H9 (cell line): ENCODE measurements at regions not wholly inside any gene's neighbourhood (a gene's known extent, or its start where the extent isn't known, plus 50 kb on each side); places are given as distances from the start of the nearest gene placed in this dataset.
"Not testable (repeated sequence)": the region's sequence is repeated elsewhere in the genome, so short reads cannot be mapped to it uniquely, and the experiment has no call there.

Source experiments
- DNase-seq: peaks from one replicate; pipeline ENCODE4 v3.0.0-alpha.2; 2017
- H2AFZ ChIP-seq: one replicate; pipeline ENCODE4 v1.6.1; 2013; ENCODE audit warnings: mild to moderate bottlenecking, low read length, control low read depth, moderate library complexity
- H2AK5ac ChIP-seq: 2 replicates; pipeline ENCODE4 v1.6.1; 2013; ENCODE audit warnings: low read length, control low read depth, mixed read lengths; ENCODE audit not compliant: insufficient read length
- H2BK120ac ChIP-seq: one replicate; pipeline ENCODE4 v1.6.1; 2013; ENCODE audit warnings: low read depth, mild to moderate bottlenecking, low read length, control low read depth, inconsistent platforms; ENCODE audit not compliant: poor library complexity, severe bottlenecking
- H2BK12ac ChIP-seq: 2 replicates; pipeline ENCODE4 v1.6.1; 2013; ENCODE audit warnings: low read length, control low read depth, mixed read lengths, low read depth; ENCODE audit not compliant: insufficient read length
- H2BK15ac ChIP-seq: 2 replicates; pipeline ENCODE4 v1.6.1; 2013; ENCODE audit warnings: low read depth, low read length, control low read depth
- H2BK20ac ChIP-seq: one replicate; pipeline ENCODE4 v1.6.1; 2013; ENCODE audit warnings: low read depth, mild to moderate bottlenecking, low read length, control low read depth, inconsistent platforms; ENCODE audit not compliant: poor library complexity, severe bottlenecking
- H2BK5ac ChIP-seq: 2 replicates; pipeline ENCODE4 v1.6.1; 2013; ENCODE audit warnings: low read length, control low read depth, mixed read lengths; ENCODE audit not compliant: insufficient read length
- H3K14ac ChIP-seq: 2 replicates; pipeline ENCODE4 v1.6.1; 2013; ENCODE audit warnings: low read length, control low read depth; ENCODE audit not compliant: insufficient read depth
- H3K18ac ChIP-seq: 2 replicates; pipeline ENCODE4 v1.6.1; 2013; ENCODE audit warnings: low read depth, mild to moderate bottlenecking, mixed read lengths, low read length, control low read depth; ENCODE audit not compliant: insufficient read length
- H3K23ac ChIP-seq: 2 replicates; pipeline ENCODE4 v1.6.1; 2013; ENCODE audit warnings: low read length, control low read depth, mixed read lengths, low read depth; ENCODE audit not compliant: insufficient read length
- H3K23me2 ChIP-seq: 2 replicates; pipeline ENCODE4 v1.6.1; 2013; ENCODE audit warnings: low read depth, mild to moderate bottlenecking, mixed read lengths, low read length, control low read depth; ENCODE audit not compliant: insufficient read length, poor library complexity, severe bottlenecking
- H3K27ac ChIP-seq: 2 replicates; pipeline ENCODE4 v1.5.1; 2013; ENCODE audit warnings: low read length, control low read depth, mixed read lengths, low read depth; ENCODE audit not compliant: insufficient read length
- H3K27me3 ChIP-seq: 2 replicates; pipeline ENCODE4 v1.6.1; 2013; ENCODE audit warnings: low read length, control low read depth, inconsistent platforms; ENCODE audit not compliant: insufficient read depth
- H3K4ac ChIP-seq: 2 replicates; pipeline ENCODE4 v1.6.1; 2013; ENCODE audit warnings: low read depth, mild to moderate bottlenecking, control low read depth, inconsistent platforms, low read length, moderate library complexity
- H3K4me1 ChIP-seq: 2 replicates; pipeline ENCODE4 v1.6.1; 2013; ENCODE audit warnings: low read length, control low read depth, inconsistent platforms; ENCODE audit not compliant: insufficient read depth
- H3K4me2 ChIP-seq: 2 replicates; pipeline ENCODE4 v1.6.1; 2013; ENCODE audit warnings: low read length, control low read depth, mixed read lengths; ENCODE audit not compliant: insufficient read length, insufficient read depth
- H3K56ac ChIP-seq: 2 replicates; pipeline ENCODE4 v1.6.1; 2013; ENCODE audit warnings: low read depth, mild to moderate bottlenecking, mixed read lengths, low read length, control low read depth; ENCODE audit not compliant: insufficient read length
- H3K79me1 ChIP-seq: 2 replicates; pipeline ENCODE4 v1.6.1; 2013; ENCODE audit warnings: low read depth, mild to moderate bottlenecking, moderate library complexity, low read length, control low read depth, inconsistent platforms; ENCODE audit not compliant: insufficient read depth, poor library complexity, severe bottlenecking
- H3K79me2 ChIP-seq: 2 replicates; pipeline ENCODE4 v1.6.1; 2013; ENCODE audit warnings: low read length, control low read depth, inconsistent platforms; ENCODE audit not compliant: insufficient read depth
- H3K9ac ChIP-seq: 2 replicates; pipeline ENCODE4 v1.6.1; 2013; ENCODE audit warnings: low read length, control low read depth, mixed read lengths; ENCODE audit not compliant: insufficient read length; ENCODE audit errors: extremely low read depth
- H3K9me3 ChIP-seq: one replicate; pipeline ENCODE4 v1.6.1; 2013; ENCODE audit warnings: low read depth, low read length, inconsistent platforms; ENCODE audit not compliant: control insufficient read depth
- H3T11ph ChIP-seq: one replicate; pipeline ENCODE4 v1.6.1; 2013; ENCODE audit warnings: mild to moderate bottlenecking, low read length, control low read depth, inconsistent platforms
- H4K20me1 ChIP-seq: one replicate; pipeline ENCODE4 v1.6.1; 2013; ENCODE audit not compliant: control insufficient read depth, insufficient read length, insufficient read depth
- H4K5ac ChIP-seq: 2 replicates; pipeline ENCODE4 v1.6.1; 2013; ENCODE audit warnings: low read depth, mild to moderate bottlenecking, mixed read lengths, low read length, control low read depth; ENCODE audit not compliant: insufficient read length
- H4K8ac ChIP-seq: replicated peaks from 2 replicates; pipeline ENCODE4 v1.6.1; 2013; ENCODE audit warnings: low read length, control low read depth, mixed read lengths, low read depth; ENCODE audit not compliant: insufficient read length
- H4K91ac ChIP-seq: 2 replicates; pipeline ENCODE4 v1.6.1; 2013; ENCODE audit warnings: low read depth, mild to moderate bottlenecking, moderate library complexity, mixed read lengths, low read length, control low read depth; ENCODE audit not compliant: insufficient read length
- H3K27ac Mint-ChIP-seq, 3 experiments: 2 replicates in 2 of 3; 3 replicates in 1 of 3; pipeline ENCODE4 v1.8.0; 2020 to 2021; ENCODE audit warnings: mixed read lengths in 3 of 3, mild to moderate bottlenecking in 1 of 3, moderate library complexity in 1 of 3
- H3K27me3 Mint-ChIP-seq: 2 replicates; pipeline ENCODE4 v1.8.0; 2021; ENCODE audit warnings: low read depth, mild to moderate bottlenecking, moderate library complexity, mixed read lengths
- H3K36me3 Mint-ChIP-seq, 3 experiments: 2 replicates in 2 of 3; 3 replicates in 1 of 3; pipeline ENCODE4 v1.8.0; 2020 to 2021; ENCODE audit warnings: low read depth in 3 of 3, mixed read lengths in 3 of 3; ENCODE audit not compliant: insufficient read depth in 1 of 3
- H3K4me1 Mint-ChIP-seq, 2 experiments: 2 replicates each; pipeline ENCODE4 v1.8.0; 2020; ENCODE audit warnings: mixed read lengths in 2 of 2
- H3K4me3 Mint-ChIP-seq, 2 experiments: 2 replicates in 1 of 2; 3 replicates in 1 of 2; pipeline ENCODE4 v1.8.0; 2020 to 2021; ENCODE audit warnings: mild to moderate bottlenecking in 2 of 2, mixed read lengths in 2 of 2, moderate library complexity in 1 of 2
- H3K9me3 Mint-ChIP-seq, 2 experiments: 2 replicates in 1 of 2; 3 replicates in 1 of 2; pipeline ENCODE4 v1.8.0; 2020; ENCODE audit warnings: mild to moderate bottlenecking in 2 of 2, mixed read lengths in 2 of 2, moderate library complexity in 1 of 2
- WGBS: extraction: QIAGEN DNeasy Blood & Tissue Kit; methylation state at CpG from one replicate; pipeline ENCODE4 v1.1.7; 2013; ENCODE audit warnings: missing lambda C conversion rate, low lambda C conversion rate, mixed read lengths; ENCODE audit not compliant: insufficient read length; ENCODE audit errors: extremely low coverage; 5-methylcytosine and 5-hydroxymethylcytosine counted together

DNA sequence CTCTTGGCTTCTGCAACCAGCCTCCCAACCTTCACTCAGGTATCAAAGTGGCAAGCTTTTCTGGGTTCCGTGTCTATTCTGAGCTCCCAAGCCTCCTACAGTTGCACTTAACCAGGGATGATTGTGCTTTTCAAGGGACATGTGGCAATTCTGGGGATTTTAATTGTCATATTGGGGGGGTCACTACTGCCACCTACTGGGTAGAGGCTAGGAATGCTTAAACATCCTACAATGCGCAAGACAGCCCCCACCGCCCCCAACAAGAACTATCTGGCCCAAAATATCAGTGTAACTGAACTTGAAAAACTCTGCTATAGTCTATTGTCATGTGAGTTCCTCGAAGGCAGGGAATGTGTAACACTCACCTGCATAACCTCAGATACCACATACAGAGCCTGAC lies 201.5 kb downstream of the NPIPA8 start:
- not testable (repeated sequence) for H3K9me3 Mint-ChIP-seq, H3K23ac ChIP-seq, DNase-seq, H4K8ac ChIP-seq, H4K5ac ChIP-seq, H2AFZ ChIP-seq, H3K4me2 ChIP-seq, H2BK20ac ChIP-seq, H3K4me1 Mint-ChIP-seq, H3K9ac ChIP-seq, H3K79me1 ChIP-seq, H3K18ac ChIP-seq, H2BK12ac ChIP-seq, H2BK15ac ChIP-seq, H3K4me1 ChIP-seq, H3K79me2 ChIP-seq, H3K56ac ChIP-seq, H2BK5ac ChIP-seq, H2AK5ac ChIP-seq, H3K27me3 Mint-ChIP-seq, H3K23me2 ChIP-seq, H3K27ac Mint-ChIP-seq, H2BK120ac ChIP-seq, H3K4ac ChIP-seq, H3K9me3 ChIP-seq, H4K91ac ChIP-seq, H4K20me1 ChIP-seq, H3K14ac ChIP-seq, H3K27me3 ChIP-seq, H3K27ac ChIP-seq, H3K4me3 Mint-ChIP-seq, H3K36me3 Mint-ChIP-seq, H3T11ph ChIP-seq
- no CpG with 5 or more reads among the region's 4 CpGs for WGBS

DNA sequence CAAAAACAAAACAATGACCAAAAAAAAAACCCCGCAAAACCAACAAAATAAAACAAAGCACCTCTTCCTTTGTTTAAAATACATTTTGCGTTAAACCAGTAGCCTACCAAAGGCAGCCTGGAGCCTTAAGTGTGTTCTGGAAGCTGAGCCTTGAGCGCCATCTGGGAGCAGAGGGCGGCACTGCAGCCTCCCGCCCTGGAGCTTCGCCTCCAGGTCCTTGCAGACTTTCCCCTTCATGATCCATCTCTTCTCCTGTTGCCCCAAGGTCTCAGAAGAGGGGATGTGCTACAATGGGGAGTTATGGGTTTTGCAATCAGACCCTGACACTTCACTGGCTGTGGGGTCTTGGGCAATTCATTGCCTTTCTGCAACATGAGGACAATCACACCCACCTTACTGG lies 204.9 kb downstream of the NPIPA8 start:
- not testable (repeated sequence) for H3K4me1 ChIP-seq, H4K20me1 ChIP-seq, H3K27ac Mint-ChIP-seq, H3K27ac ChIP-seq, H3K4ac ChIP-seq, H3K23me2 ChIP-seq, H2BK20ac ChIP-seq, H4K5ac ChIP-seq, H3T11ph ChIP-seq, H3K56ac ChIP-seq, H3K27me3 ChIP-seq, H3K4me3 Mint-ChIP-seq, H2BK15ac ChIP-seq, H3K23ac ChIP-seq, H2AFZ ChIP-seq, H3K18ac ChIP-seq, H3K14ac ChIP-seq, H3K36me3 Mint-ChIP-seq, H4K8ac ChIP-seq, H3K9me3 Mint-ChIP-seq, H2BK120ac ChIP-seq, H3K27me3 Mint-ChIP-seq, H2BK12ac ChIP-seq, H3K4me1 Mint-ChIP-seq, H3K4me2 ChIP-seq, H3K9ac ChIP-seq, H2AK5ac ChIP-seq, H3K79me1 ChIP-seq, H3K79me2 ChIP-seq, H3K9me3 ChIP-seq, H2BK5ac ChIP-seq, H4K91ac ChIP-seq, DNase-seq
- WGBS, result no CpG with 5 or more reads among the region's 6 CpGs
